HCT116 (cell line): ENCODE measurements at regions not wholly inside any gene's neighbourhood (a gene's known extent, or its start where the extent isn't known, plus 50 kb on each side); places are given as distances from the start of the nearest gene placed in this dataset.

Experiments used
- CBX3 ChIP-seq: IDR thresholded peaks from 2 replicates; pipeline ENCODE4 v1.6.1; 2012; ENCODE audit warnings: low read depth
- CEBPB ChIP-seq: IDR thresholded peaks from 2 replicates; pipeline ENCODE4 v1.6.1; 2012; ENCODE audit warnings: low read depth
- CTCF ChIP-seq, 3 experiments: fragments of 200-600 bp in 1 of 3; sonication (generic) in 1 of 3; IDR thresholded peaks in 2 of 3; conservative IDR thresholded peaks in 1 of 3; 2 replicates each; pipeline ENCODE4 v1.5.1; 2012 to 2017; ENCODE audit warnings: low read depth in 2 of 3, low read length in 2 of 3, antibody characterized with exemption in 1 of 3, borderline replicate concordance in 1 of 3, control low read depth in 1 of 3, mild to moderate bottlenecking in 1 of 3, mixed read lengths in 1 of 3, mixed run types in 1 of 3, moderate library complexity in 1 of 3; ENCODE audit not compliant: insufficient read depth in 1 of 3
- ELF1 ChIP-seq: IDR thresholded peaks from 2 replicates; pipeline ENCODE4 v1.6.1; 2012; ENCODE audit warnings: low read depth, borderline replicate concordance
- POLR2A ChIP-seq: IDR thresholded peaks from 2 replicates; pipeline ENCODE4 v1.7.0; 2011; ENCODE audit warnings: borderline replicate concordance; ENCODE audit not compliant: insufficient read depth, insufficient read length; ENCODE audit errors: extremely low read depth
- REST ChIP-seq: IDR thresholded peaks from 2 replicates; pipeline ENCODE4 v1.6.1; 2012; ENCODE audit warnings: low read depth
- SP1 ChIP-seq: IDR thresholded peaks from 2 replicates; pipeline ENCODE4 v1.6.1; 2012; ENCODE audit warnings: low read depth

GRCh38 chr11:71180694-71181470 is 71.5 kb downstream of the SHANK2 start:
- no peak for TF ChIP-seq CTCF (IDR thresholded peaks at IDR 0.05 in 2 of 3, conservative IDR thresholded peaks at IDR 0.05 in 1 of 3; ENCODE audit: borderline replicate concordance in 1 of 3, insufficient read depth in 1 of 3, low read depth in 2 of 3, low read length in 2 of 3)
- TF ChIP-seq SP1 = no peak
- TF ChIP-seq POLR2A = no peak
- no peak for TF ChIP-seq REST
- no peak for TF ChIP-seq ELF1
- no peak for TF ChIP-seq CEBPB
- TF ChIP-seq CBX3 = no peak
